CD4-positive, alpha-beta T cell treated with Interleukin-15 for 4 hours (primary cell): ENCODE measurements at regions not wholly inside any gene's neighbourhood (a gene's known extent, or its start where the extent isn't known, plus 50 kb on each side); places are given as distances from the start of the nearest gene placed in this dataset.
"Not testable (repeated sequence)": the region's sequence is repeated elsewhere in the genome, so short reads cannot be mapped to it uniquely, and the experiment has no call there.

Experiments used
- DNase-seq: peaks from one replicate; pipeline ENCODE4 v3.0.0-alpha.2; 2020; ENCODE audit warnings: low spot score

- DNase-seq = no peak
Observed at GRCh38 chr2:145750144-145750543, 1230.2 kb upstream of the ZEB2 start.

- no peak for DNase-seq
Observed at GRCh38 chr2:145749556-145749955, 1229.6 kb upstream of the ZEB2 start.

- DNase-seq = no peak
Observed at GRCh38 chr2:145748927-145749326, 1229.0 kb upstream of the ZEB2 start.

- DNase-seq = no peak
Observed at GRCh38 chr2:145747715-145748114, 1227.8 kb upstream of the ZEB2 start.

GRCh38 chr2:145745387-145745721 lies 1225.4 kb upstream of the ZEB2 start:
- not testable (repeated sequence) for DNase-seq

- no peak for DNase-seq
Observed at GRCh38 chr2:145744541-145745386, 1224.8 kb upstream of the ZEB2 start.

- no peak for DNase-seq
Observed at GRCh38 chr2:145743011-145743410, 1223.1 kb upstream of the ZEB2 start.

GRCh38 chr2:145741636-145742035 lies 1221.7 kb upstream of the ZEB2 start:
- DNase-seq = no peak

- no peak for DNase-seq
Observed at GRCh38 chr2:145741181-145741580, 1221.3 kb upstream of the ZEB2 start.

- DNase-seq = no peak
Observed at GRCh38 chr2:145740302-145740701, 1220.4 kb upstream of the ZEB2 start.

GRCh38 chr2:145739681-145740080 lies 1219.8 kb upstream of the ZEB2 start:
- DNase-seq = no peak

- DNase-seq = no peak
Observed at GRCh38 chr2:145736871-145737270, 1217.0 kb upstream of the ZEB2 start.

GRCh38 chr2:145731467-145731866 lies 1211.5 kb upstream of the ZEB2 start:
- no peak for DNase-seq

- DNase-seq = no peak
Observed at GRCh38 chr2:145729993-145730770, 1210.3 kb upstream of the ZEB2 start.

GRCh38 chr2:145729481-145729880 lies 1209.6 kb upstream of the ZEB2 start:
- no peak for DNase-seq

GRCh38 chr2:145728511-145728910 lies 1208.6 kb upstream of the ZEB2 start:
- DNase-seq = no peak

- DNase-seq = no peak
Observed at GRCh38 chr2:145725876-145726275, 1206.0 kb upstream of the ZEB2 start.

GRCh38 chr2:145724311-145724898 lies 1204.5 kb upstream of the ZEB2 start:
- DNase-seq = no peak

GRCh38 chr2:145723872-145724271 lies 1204.0 kb upstream of the ZEB2 start:
- DNase-seq = no peak

- DNase-seq = no peak
Observed at GRCh38 chr2:145721681-145722080, 1201.8 kb upstream of the ZEB2 start.

- no peak for DNase-seq
Observed at GRCh38 chr2:145715601-145716000, 1195.7 kb upstream of the ZEB2 start.

GRCh38 chr2:145710303-145710702 lies 1190.4 kb upstream of the ZEB2 start:
- no peak for DNase-seq

GRCh38 chr2:145702305-145702704 lies 1182.4 kb upstream of the ZEB2 start:
- DNase-seq = no peak
